ENCODE measurements at regions not wholly inside any gene's neighbourhood (a gene's known extent, or its start where the extent isn't known, plus 50 kb on each side); places are given as distances from the start of the nearest gene placed in this dataset.

DNA sequence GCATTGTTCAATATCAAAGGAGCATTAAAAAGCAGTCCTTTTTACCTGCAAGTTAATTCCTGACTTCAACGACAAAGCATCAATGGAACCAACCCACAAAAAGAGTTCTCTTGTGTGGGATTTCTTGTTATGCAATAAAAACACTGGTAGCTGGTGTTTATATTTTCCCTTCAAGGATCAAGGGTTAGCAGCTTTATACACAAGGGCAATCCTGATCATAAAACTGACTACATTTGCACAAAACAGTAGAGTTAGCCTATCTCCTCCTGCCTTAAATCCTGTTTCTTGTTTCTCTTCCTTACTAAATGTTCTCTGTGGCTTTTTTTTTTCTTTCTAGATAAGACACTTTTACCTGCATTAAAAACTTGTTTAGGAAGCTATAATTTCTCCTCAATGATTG is 306.4 kb downstream of the SLCO4C1 start:
- Mint-ChIP-seq H3K4me1 (ENCODE audit: low read depth) (no peaks in the 10 kb centered on the region), H3K4me3 (no peak overlapping the region), H3K9me3 (peaks cover 28% of the 10 kb centered on the region)

GRCh38 chr5:101977729-101978345 is 318.2 kb downstream of the SLCO4C1 start:
- Mint-ChIP-seq H3K36me3 (ENCODE audit: low read depth) (no peaks in the 10 kb centered on the region), H3K27ac (no peak overlapping the region), H3K4me1 (ENCODE audit: low read depth) (no peaks in the 10 kb centered on the region), H3K27me3 (ENCODE audit: insufficient read depth) (no peaks in the 10 kb centered on the region; the same call in 1 of the 2 replicates), H3K9me3 (no peaks in the 10 kb centered on the region; the same call in 1 of the 2 replicates), H3K4me3 (no peak overlapping the region)
- TF ChIP-seq, protein P1, sequence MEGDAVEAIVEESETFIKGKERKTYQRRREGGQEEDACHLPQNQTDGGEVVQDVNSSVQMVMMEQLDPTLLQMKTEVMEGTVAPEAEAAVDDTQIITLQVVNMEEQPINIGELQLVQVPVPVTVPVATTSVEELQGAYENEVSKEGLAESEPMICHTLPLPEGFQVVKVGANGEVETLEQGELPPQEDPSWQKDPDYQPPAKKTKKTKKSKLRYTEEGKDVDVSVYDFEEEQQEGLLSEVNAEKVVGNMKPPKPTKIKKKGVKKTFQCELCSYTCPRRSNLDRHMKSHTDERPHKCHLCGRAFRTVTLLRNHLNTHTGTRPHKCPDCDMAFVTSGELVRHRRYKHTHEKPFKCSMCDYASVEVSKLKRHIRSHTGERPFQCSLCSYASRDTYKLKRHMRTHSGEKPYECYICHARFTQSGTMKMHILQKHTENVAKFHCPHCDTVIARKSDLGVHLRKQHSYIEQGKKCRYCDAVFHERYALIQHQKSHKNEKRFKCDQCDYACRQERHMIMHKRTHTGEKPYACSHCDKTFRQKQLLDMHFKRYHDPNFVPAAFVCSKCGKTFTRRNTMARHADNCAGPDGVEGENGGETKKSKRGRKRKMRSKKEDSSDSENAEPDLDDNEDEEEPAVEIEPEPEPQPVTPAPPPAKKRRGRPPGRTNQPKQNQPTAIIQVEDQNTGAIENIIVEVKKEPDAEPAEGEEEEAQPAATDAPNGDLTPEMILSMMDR (IDR thresholded peaks at IDR 0.05): peak; percentile 80
- peak; percentile 25 for DNase-seq

More for the DNA sequence above, 306.4 kb downstream of the SLCO4C1 start:
- H3K36me3 Mint-ChIP-seq (ENCODE audit: low read depth): no peaks in the 10 kb centered on the region
- H3K27ac Mint-ChIP-seq: no peak overlapping the region
- H3K27me3 Mint-ChIP-seq (ENCODE audit: insufficient read depth): no peaks in the 10 kb centered on the region
- TF ChIP-seq, protein P1 (IDR thresholded peaks at IDR 0.05): no peak
- no peak for DNase-seq

DNA sequence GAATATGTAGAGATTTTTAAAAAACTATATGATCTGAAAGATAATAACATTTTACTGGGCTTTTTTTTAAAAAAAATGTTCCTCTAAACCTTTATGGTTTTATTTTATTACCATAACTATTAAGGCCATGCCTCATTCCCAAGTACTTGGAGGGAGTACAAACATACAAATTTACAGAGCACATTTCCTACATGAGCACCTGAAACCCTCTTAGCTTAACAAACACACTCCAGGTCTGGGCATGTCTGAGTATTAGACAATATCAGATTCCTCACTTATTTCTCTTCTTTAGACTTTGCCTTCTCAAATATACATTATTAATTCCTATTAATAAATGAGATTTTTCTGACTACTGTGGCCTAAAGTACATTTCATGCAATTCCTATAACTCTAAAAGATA is 319.2 kb downstream of the SLCO4C1 start:
- no peaks in the 10 kb centered on the region; the same call in 1 of the 2 replicates for H3K27me3 Mint-ChIP-seq (ENCODE audit: insufficient read depth)
- no peak overlapping the region for H3K4me3 Mint-ChIP-seq
- H3K9me3 Mint-ChIP-seq: no peaks in the 10 kb centered on the region; the same call in 1 of the 2 replicates
- DNase-seq: no peak
- H3K4me1 Mint-ChIP-seq (ENCODE audit: low read depth): no peaks in the 10 kb centered on the region
- H3K36me3 Mint-ChIP-seq (ENCODE audit: low read depth): no peaks in the 10 kb centered on the region
- TF ChIP-seq, protein P1 (IDR thresholded peaks at IDR 0.05): no peak
- H3K27ac Mint-ChIP-seq: no peak overlapping the region

DNA sequence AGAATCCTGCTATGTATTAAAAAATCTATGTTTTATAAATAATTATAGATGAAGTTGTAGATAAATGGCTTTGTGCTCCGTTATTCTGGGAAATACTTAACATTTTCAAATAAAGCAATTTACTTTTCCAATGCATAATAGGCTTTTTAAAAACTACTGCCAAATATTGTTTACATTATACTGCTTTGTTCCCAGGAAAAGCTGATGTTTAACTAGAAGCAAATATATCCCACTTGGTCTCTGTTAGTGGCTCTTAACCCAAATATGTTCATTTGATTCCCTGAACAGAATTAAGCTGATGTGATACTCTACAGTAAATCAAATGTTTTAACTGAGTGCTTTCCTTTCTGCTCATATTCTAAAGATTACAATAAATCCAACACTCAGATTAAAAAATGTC is 326.3 kb downstream of the SLCO4C1 start:
- no peaks in the 10 kb centered on the region for H3K4me1 Mint-ChIP-seq (ENCODE audit: low read depth)
- TF ChIP-seq, protein P1 (IDR thresholded peaks at IDR 0.05): no peak
- no peak overlapping the region for H3K4me3 Mint-ChIP-seq
- H3K36me3 Mint-ChIP-seq (ENCODE audit: low read depth): no peaks in the 10 kb centered on the region
- DNase-seq: no peak
- no peaks in the 10 kb centered on the region for H3K27me3 Mint-ChIP-seq (ENCODE audit: insufficient read depth)
- peaks cover 14% of the 10 kb centered on the region for H3K9me3 Mint-ChIP-seq
- no peak overlapping the region for H3K27ac Mint-ChIP-seq

DNA sequence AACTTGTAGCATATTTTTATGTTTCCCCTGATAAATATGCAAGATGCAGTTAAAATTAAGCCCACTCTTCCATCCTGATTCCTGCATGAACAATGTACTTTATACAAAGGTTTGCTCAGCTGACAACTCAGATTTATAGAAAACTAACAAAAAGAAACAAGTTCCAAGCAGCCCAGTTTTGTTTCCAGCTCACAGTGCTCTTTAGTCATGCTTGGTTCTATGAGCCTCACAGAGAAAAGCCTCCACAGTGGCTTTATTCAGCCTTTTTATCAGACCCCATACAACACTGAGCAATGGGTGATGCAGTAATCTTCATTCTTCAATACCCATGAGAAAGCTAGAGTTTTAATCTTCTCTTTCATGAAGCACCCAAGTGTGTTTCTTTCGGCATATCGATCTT is 329.6 kb downstream of the SLCO4C1 start:
- Mint-ChIP-seq H3K4me3 (no peak overlapping the region), H3K9me3 (peaks cover 22% of the 10 kb centered on the region), H3K27me3 (ENCODE audit: insufficient read depth) (no peaks in the 10 kb centered on the region), H3K36me3 (ENCODE audit: low read depth) (no peaks in the 10 kb centered on the region), H3K4me1 (ENCODE audit: low read depth) (no peaks in the 10 kb centered on the region), H3K27ac (no peak overlapping the region)
- DNase-seq: no peak
- TF ChIP-seq, protein P1 (IDR thresholded peaks at IDR 0.05): no peak
